SK-N-SH treated with all-trans-retinoic acid at 6 μM for 48 hours (cell line): ENCODE measurements at regions not wholly inside any gene's neighbourhood (a gene's known extent, or its start where the extent isn't known, plus 50 kb on each side); places are given as distances from the start of the nearest gene placed in this dataset.

Source experiments
- ATAC-seq: fragments of 200-7000 bp; cut with Tn5 transposase; 3 replicates; pipeline ENCODE4 v1.9.1; 2020; ENCODE audit warnings: mild to moderate bottlenecking, moderate library complexity
- ARNTL ChIP-seq: fragments of 450-650 bp; formaldehyde crosslinking; IDR thresholded peaks from 2 replicates; pipeline ENCODE4 v1.5.0; 2020; ENCODE audit warnings: low read depth, mild to moderate bottlenecking, moderate library complexity, borderline replicate concordance
- BACH2 ChIP-seq: fragments of 250-450 bp; sonication (Bioruptor Pico); IDR thresholded peaks from 2 replicates; pipeline ENCODE4 v1.9.0; 2021; ENCODE audit warnings: mild to moderate bottlenecking, borderline replicate concordance
- CREB5 ChIP-seq: fragments of 250-450 bp; sonication (Bioruptor Pico); IDR thresholded peaks from 2 replicates; pipeline ENCODE4 v1.5.1; 2020; ENCODE audit warnings: low read depth, mild to moderate bottlenecking, moderate library complexity
- CSDC2 ChIP-seq: fragments of 250-450 bp; sonication (Bioruptor Pico); IDR thresholded peaks from 2 replicates; pipeline ENCODE4 v1.5.0; 2020; ENCODE audit warnings: mild to moderate bottlenecking, moderate library complexity
- ESRRG ChIP-seq: fragments of 250-450 bp; sonication (Bioruptor Pico); IDR thresholded peaks from 2 replicates; pipeline ENCODE4 v1.6.1; 2021; ENCODE audit warnings: mild to moderate bottlenecking
- ISL1 ChIP-seq: fragments of 250-450 bp; sonication (Bioruptor Pico); IDR thresholded peaks from 2 replicates; pipeline ENCODE4 v2.1.2; 2022; ENCODE audit warnings: mild to moderate bottlenecking, moderate library complexity
- OSR1 ChIP-seq: fragments of 250-450 bp; sonication (Bioruptor Pico); IDR thresholded peaks from 2 replicates; pipeline ENCODE4 v1.8.0; 2022; ENCODE audit warnings: moderate library complexity, mild to moderate bottlenecking, inconsistent platforms
- PATZ1 ChIP-seq: fragments of 250-450 bp; sonication (Bioruptor Pico); IDR thresholded peaks from 2 replicates; pipeline ENCODE4 v1.8.0; 2020; ENCODE audit warnings: mild to moderate bottlenecking, moderate library complexity, borderline replicate concordance
- POU6F1 ChIP-seq: fragments of 250-450 bp; sonication (Bioruptor Pico); IDR thresholded peaks from 2 replicates; pipeline ENCODE4 v1.8.0; 2021; ENCODE audit warnings: low read depth, mild to moderate bottlenecking, moderate library complexity, borderline replicate concordance
- PPARA ChIP-seq: fragments of 250-450 bp; sonication (Bioruptor Pico); IDR thresholded peaks from 2 replicates; pipeline ENCODE4 v1.5.0; 2020; ENCODE audit warnings: mild to moderate bottlenecking, borderline replicate concordance
- RARB ChIP-seq: fragments of 250-450 bp; sonication (Bioruptor Pico); IDR thresholded peaks from 2 replicates; pipeline ENCODE4 v1.8.0; 2021; ENCODE audit warnings: mild to moderate bottlenecking, moderate library complexity
- SNAI2 ChIP-seq: fragments of 250-450 bp; sonication (Bioruptor Pico); IDR thresholded peaks from 2 replicates; pipeline ENCODE4 v1.5.0; 2020; ENCODE audit warnings: mild to moderate bottlenecking, moderate library complexity
- TCF4 ChIP-seq: fragments of 250-450 bp; sonication (Bioruptor Pico); IDR thresholded peaks from 2 replicates; pipeline ENCODE4 v1.8.0; 2021; ENCODE audit warnings: mild to moderate bottlenecking, moderate library complexity, borderline replicate concordance
- TOX ChIP-seq: fragments of 250-450 bp; sonication (Bioruptor Pico); IDR thresholded peaks from 2 replicates; pipeline ENCODE4 v1.8.0; 2021; ENCODE audit warnings: mild to moderate bottlenecking, moderate library complexity, borderline replicate concordance
- TSHZ2 ChIP-seq: fragments of 250-450 bp; sonication (Bioruptor Pico); IDR thresholded peaks from 2 replicates; pipeline ENCODE4 v1.5.0; 2020; ENCODE audit warnings: mild to moderate bottlenecking, moderate library complexity
- ZC3H10 ChIP-seq: fragments of 250-450 bp; sonication (Bioruptor Pico); IDR thresholded peaks from 2 replicates; pipeline ENCODE4 v1.5.1; 2021; ENCODE audit warnings: mild to moderate bottlenecking, moderate library complexity
- ZFP3 ChIP-seq: fragments of 250-450 bp; sonication (Bioruptor Pico); IDR thresholded peaks from 2 replicates; pipeline ENCODE4 v1.5.0; 2020; ENCODE audit warnings: mild to moderate bottlenecking, moderate library complexity
- ZNF565 ChIP-seq: fragments of 450-650 bp; formaldehyde crosslinking; conservative IDR thresholded peaks from 2 replicates; pipeline ENCODE4 v1.5.0; 2020; ENCODE audit warnings: low read depth, mild to moderate bottlenecking, moderate library complexity
- ZNF8 ChIP-seq: fragments of 450-650 bp; formaldehyde crosslinking; IDR thresholded peaks from 2 replicates; pipeline ENCODE4 v1.5.0; 2020; ENCODE audit warnings: mild to moderate bottlenecking, moderate library complexity

- ATAC-seq: no peak
- TF ChIP-seq OSR1 (CRISPR knock-in tag) (no peak), PPARA (CRISPR knock-in tag) (no peak), ISL1 (CRISPR knock-in tag) (no peak), ZNF565 (CRISPR knock-in tag) (no peak), CSDC2 (CRISPR knock-in tag) (no peak), ZNF8 (CRISPR knock-in tag) (no peak), ARNTL (CRISPR knock-in tag) (no peak), POU6F1 (CRISPR knock-in tag) (no peak), RARB (no peak)
These were observed 417.7 kb upstream of the KAZN start for GRCh38 chr1:14180738-14181137.

- ATAC-seq: no peak
- TF ChIP-seq OSR1 (CRISPR knock-in tag) (no peak), ZFP3 (no peak), ARNTL (CRISPR knock-in tag) (no peak), ESRRG (CRISPR knock-in tag) (no peak), ZC3H10 (CRISPR knock-in tag) (no peak), TOX (CRISPR knock-in tag) (no peak), ISL1 (CRISPR knock-in tag) (no peak), BACH2 (CRISPR knock-in tag) (no peak), CSDC2 (CRISPR knock-in tag) (no peak)
These were observed 417.2 kb upstream of the KAZN start for GRCh38 chr1:14181191-14181795.

- no peak for ATAC-seq
- TF ChIP-seq CSDC2 (CRISPR knock-in tag) (no peak), BACH2 (CRISPR knock-in tag) (no peak), POU6F1 (CRISPR knock-in tag) (no peak), TSHZ2 (CRISPR knock-in tag) (no peak), PPARA (CRISPR knock-in tag) (no peak), TCF4 (CRISPR knock-in tag) (no peak), ARNTL (CRISPR knock-in tag) (no peak)
These were observed 415.6 kb upstream of the KAZN start for GRCh38 chr1:14182856-14183255.

- no peak for ATAC-seq
- no peak for TF ChIP-seq CSDC2 (CRISPR knock-in tag)
- no peak for TF ChIP-seq CREB5 (CRISPR knock-in tag)
- no peak for TF ChIP-seq SNAI2 (CRISPR knock-in tag)
- TF ChIP-seq PATZ1 (CRISPR knock-in tag): no peak
- TF ChIP-seq ZNF8 (CRISPR knock-in tag): no peak
- no peak for TF ChIP-seq POU6F1 (CRISPR knock-in tag)
- no peak for TF ChIP-seq PPARA (CRISPR knock-in tag)
These were observed 415.2 kb upstream of the KAZN start for GRCh38 chr1:14183329-14183728.
